Epithelial cell of proximal tubule (primary cell): ENCODE measurements at regions not wholly inside any gene's neighbourhood (a gene's known extent, or its start where the extent isn't known, plus 50 kb on each side); places are given as distances from the start of the nearest gene placed in this dataset.
"Not testable (repeated sequence)": the region's sequence is repeated elsewhere in the genome, so short reads cannot be mapped to it uniquely, and the experiment has no call there.

Experiments
- DNase-seq: peaks from one replicate; pipeline ENCODE4 v3.0.0-alpha.2; 2011; ENCODE audit warnings: low read depth
- H3K4me3 ChIP-seq: 2 replicates; pipeline ENCODE4 v1.5.1; 2011; ENCODE audit warnings: low read depth, mild to moderate bottlenecking, low read length
- CTCF ChIP-seq: conservative IDR thresholded peaks from 2 replicates; pipeline ENCODE4 v1.5.1; 2012; ENCODE audit warnings: low read depth, mild to moderate bottlenecking, low read length

- H3K4me3 ChIP-seq: peak overlapping the region; percentile 71
- no peak for TF ChIP-seq CTCF
- DNase-seq: no peak
Observed at GRCh38 chrX:52261125-52261462, 76.4 kb downstream of the MAGED4 start.

GRCh38 chrX:52261463-52262194 lies 76.9 kb downstream of the MAGED4 start:
- H3K4me3 ChIP-seq: peak overlapping the region; percentile 71
- peak; percentile 22 for DNase-seq
- peak; percentile 75 for TF ChIP-seq CTCF

- DNase-seq: no peak
- peak overlapping the region; percentile 71 for H3K4me3 ChIP-seq
- no peak for TF ChIP-seq CTCF
Observed at GRCh38 chrX:52262195-52262546, 77.5 kb downstream of the MAGED4 start.

- H3K4me3 ChIP-seq: no peak overlapping the region
- no peak for TF ChIP-seq CTCF
- DNase-seq: no peak
Observed at GRCh38 chrX:52263417-52263816, 78.7 kb downstream of the MAGED4 start.

- no peak for DNase-seq
- TF ChIP-seq CTCF: no peak
- H3K4me3 ChIP-seq: no peak overlapping the region
Observed at GRCh38 chrX:52265713-52266112, 81.0 kb downstream of the MAGED4 start.

GRCh38 chrX:52268502-52268901 lies 83.8 kb downstream of the MAGED4 start:
- DNase-seq, H3K4me3 ChIP-seq: not testable (repeated sequence)

- DNase-seq: no peak
- no peak for TF ChIP-seq CTCF
- no peak overlapping the region for H3K4me3 ChIP-seq
Observed at GRCh38 chrX:52270453-52271116, 85.9 kb downstream of the MAGED4 start.
